Renal cortical epithelial cell (primary cell): ENCODE measurements at regions not wholly inside any gene's neighbourhood (a gene's known extent, or its start where the extent isn't known, plus 50 kb on each side); places are given as distances from the start of the nearest gene placed in this dataset.

Experiments used
- DNase-seq: peaks from one replicate; pipeline ENCODE4 v3.0.0-alpha.2; 2011; ENCODE audit warnings: low read depth

- no peak for DNase-seq
Observed at GRCh38 chr16:86800894-86801293, 222.5 kb downstream of the FOXL1 start.

GRCh38 chr16:86802013-86802412 lies 223.7 kb downstream of the FOXL1 start:
- DNase-seq: no peak

GRCh38 chr16:86805188-86805587 lies 226.8 kb downstream of the FOXL1 start:
- no peak for DNase-seq

- DNase-seq: no peak
Observed at GRCh38 chr16:86806181-86806837, 228.0 kb downstream of the FOXL1 start.

GRCh38 chr16:86806838-86807351 lies 228.5 kb downstream of the FOXL1 start:
- no peak for DNase-seq

GRCh38 chr16:86808863-86809444 lies 230.6 kb downstream of the FOXL1 start:
- DNase-seq: no peak

- peak; percentile 46 for DNase-seq
Observed at GRCh38 chr16:86809458-86809955, 231.2 kb downstream of the FOXL1 start.

- DNase-seq: no peak
Observed at GRCh38 chr16:86810062-86810461, 231.7 kb downstream of the FOXL1 start.

GRCh38 chr16:86812363-86812970 lies 234.1 kb downstream of the FOXL1 start:
- no peak for DNase-seq

- no peak for DNase-seq
Observed at GRCh38 chr16:86814256-86814655, 235.9 kb downstream of the FOXL1 start.

- no peak for DNase-seq
Observed at GRCh38 chr16:86816930-86817625, 238.7 kb downstream of the FOXL1 start.

GRCh38 chr16:86818671-86819532 lies 240.6 kb downstream of the FOXL1 start:
- DNase-seq: no peak

GRCh38 chr16:86819533-86819892 lies 241.2 kb downstream of the FOXL1 start:
- DNase-seq: no peak

GRCh38 chr16:86821895-86822294 lies 243.5 kb downstream of the FOXL1 start:
- no peak for DNase-seq

GRCh38 chr16:86823125-86823524 lies 244.8 kb downstream of the FOXL1 start:
- no peak for DNase-seq

- peak; percentile 48 for DNase-seq
Observed at GRCh38 chr16:86823888-86824671, 245.7 kb downstream of the FOXL1 start.

- peak; percentile 28 for DNase-seq
Observed at GRCh38 chr16:86824751-86825296, 246.5 kb downstream of the FOXL1 start.

- no peak for DNase-seq
Observed at GRCh38 chr16:86825631-86826030, 247.3 kb downstream of the FOXL1 start.

- DNase-seq: no peak
Observed at GRCh38 chr16:86826941-86827340, 248.6 kb downstream of the FOXL1 start.

- DNase-seq: no peak
Observed at GRCh38 chr16:86827521-86827920, 249.2 kb downstream of the FOXL1 start.
